ENCODE measurements at regions not wholly inside any gene's neighbourhood (a gene's known extent, or its start where the extent isn't known, plus 50 kb on each side); places are given as distances from the start of the nearest gene placed in this dataset.
"Not testable (repeated sequence)": the region's sequence is repeated elsewhere in the genome, so short reads cannot be mapped to it uniquely, and the experiment has no call there.

DNA sequence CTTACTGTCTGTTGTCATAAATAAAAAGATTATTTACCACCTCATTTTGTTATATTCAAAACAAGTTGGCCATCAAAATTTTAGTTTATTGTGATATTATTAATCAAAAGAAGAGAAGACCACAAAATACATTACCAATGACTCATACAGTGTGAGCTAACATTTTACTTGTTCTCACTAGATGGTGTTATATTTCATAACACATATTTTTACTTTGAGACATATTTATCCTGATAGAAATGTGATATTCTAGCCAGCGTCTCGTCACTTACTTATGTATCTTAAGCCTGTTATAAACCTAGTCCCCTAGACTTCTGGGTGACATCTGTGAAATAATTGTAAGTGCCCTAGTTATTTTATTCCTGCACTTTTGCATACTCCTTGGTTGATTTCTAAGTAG lies 263.2 kb downstream of the CDH7 start:
- FAIRE-seq (no peak), DNase-seq (ENCODE audit: insufficient read length, low spot score) (peak; percentile 1)

DNA sequence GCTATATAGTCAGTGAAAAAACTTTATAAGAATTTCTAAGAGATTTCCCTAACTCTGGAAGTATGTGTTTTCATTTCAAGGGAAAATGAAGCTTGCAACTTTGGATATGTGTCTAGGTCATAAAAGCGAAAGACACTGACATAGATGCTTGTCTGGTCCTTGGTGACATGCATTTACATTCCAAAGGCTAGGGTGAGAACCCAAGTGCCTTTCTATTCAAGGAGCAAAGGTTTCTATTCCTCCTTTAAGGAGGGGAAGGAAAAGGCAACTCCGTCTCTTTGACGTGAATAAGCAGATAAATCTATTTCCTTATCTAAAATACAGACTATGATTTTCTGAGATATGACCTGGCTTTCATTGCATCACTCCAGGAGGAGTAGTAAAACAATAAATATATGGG lies 261.1 kb downstream of the CDH7 start:
- FAIRE-seq = no peak
- DNase-seq (ENCODE audit: insufficient read length, low spot score) = no peak

DNA sequence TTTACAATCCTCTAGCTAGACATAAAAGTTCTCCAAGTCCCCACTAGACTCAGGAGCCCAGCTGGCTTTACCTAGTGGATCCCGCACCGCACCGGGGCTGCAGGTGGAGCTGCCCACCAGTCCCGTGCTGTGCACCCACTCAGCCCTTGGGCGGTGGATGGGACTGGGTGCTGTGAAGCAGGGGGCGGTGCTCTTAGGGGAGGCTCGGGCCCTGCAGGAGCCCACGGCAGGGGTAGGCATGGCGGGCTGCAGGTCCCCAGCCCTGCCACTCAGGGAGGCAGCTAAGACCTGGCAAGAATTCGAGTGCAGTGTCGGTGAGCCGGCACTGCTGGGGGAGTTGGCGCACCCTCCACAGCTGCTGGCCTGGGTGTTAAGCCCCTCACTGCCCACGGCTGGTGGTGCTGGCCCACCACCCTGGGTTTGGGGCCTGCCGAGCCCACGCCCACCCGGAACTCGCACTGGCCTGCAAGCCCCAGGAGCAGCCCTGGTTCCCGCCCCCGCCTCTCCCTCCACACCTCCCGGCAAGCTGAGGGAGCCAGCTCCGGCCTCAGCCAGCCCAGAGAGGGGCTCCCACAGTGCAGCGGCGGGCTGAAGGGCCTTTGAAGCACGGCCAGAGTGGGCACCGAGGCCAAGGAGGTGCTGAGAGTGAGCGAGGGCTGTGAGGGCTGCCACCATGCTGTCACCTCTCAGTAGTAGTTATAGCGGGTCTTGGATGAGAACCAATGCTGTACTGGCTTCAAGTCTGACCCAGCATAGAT lies 255.2 kb downstream of the CDH7 start:
- no peak for DNase-seq (ENCODE audit: insufficient read length, low spot score)
- FAIRE-seq = no peak

DNA sequence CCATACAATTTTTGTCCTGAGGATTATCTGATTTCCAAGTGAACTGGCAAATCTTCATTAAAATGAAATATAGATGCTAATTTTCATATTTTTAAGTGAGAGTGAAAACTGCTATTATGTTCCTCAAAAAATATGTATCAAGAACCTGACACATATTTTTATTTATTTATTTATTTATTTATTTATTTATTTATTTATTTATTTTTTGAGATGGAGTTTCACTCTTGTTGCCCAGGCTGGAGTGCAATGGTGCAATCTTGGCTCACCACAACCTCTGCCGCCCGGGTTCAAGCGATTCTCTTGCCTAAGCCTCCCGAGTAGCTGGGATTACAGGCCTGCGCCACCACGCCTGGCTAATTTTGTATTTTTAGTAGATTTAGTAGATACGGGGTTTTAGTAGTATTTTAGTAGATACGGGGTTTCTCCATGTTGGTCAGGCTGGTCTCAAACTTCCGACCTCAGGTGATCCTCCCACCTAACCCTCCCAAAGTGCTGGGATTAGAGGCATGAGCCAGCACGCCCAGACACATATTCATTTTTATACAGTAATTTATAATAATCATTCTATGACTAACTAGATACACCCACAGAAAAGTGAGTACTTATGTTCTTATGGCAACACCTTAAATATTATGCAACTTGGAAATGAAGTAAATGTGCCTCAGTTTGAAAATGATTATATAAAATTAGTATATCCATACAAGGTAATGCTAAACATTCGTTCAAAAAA lies 248.3 kb downstream of the CDH7 start:
- DNase-seq (ENCODE audit: insufficient read length, low spot score); FAIRE-seq: not testable (repeated sequence)

DNA sequence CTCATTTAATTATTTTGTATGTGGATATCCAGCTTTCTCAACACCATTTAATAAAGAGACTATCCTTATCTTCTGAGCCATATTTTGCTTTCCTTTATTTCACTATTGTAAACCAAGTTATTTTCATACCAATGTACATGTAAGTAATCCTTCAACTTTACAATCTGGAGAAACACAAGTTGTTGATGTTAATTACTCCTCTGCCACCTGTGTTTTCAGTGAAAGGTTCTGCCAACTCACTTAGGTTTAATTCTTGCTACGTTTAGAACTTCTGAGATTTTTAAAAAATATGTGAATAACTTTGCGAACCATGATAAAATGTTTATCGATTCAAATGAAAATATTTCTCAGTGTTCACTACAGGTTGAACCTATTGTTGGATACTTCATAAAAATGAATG lies 244.4 kb downstream of the CDH7 start:
- FAIRE-seq = no peak
- no peak for DNase-seq (ENCODE audit: insufficient read length, low spot score)

DNA sequence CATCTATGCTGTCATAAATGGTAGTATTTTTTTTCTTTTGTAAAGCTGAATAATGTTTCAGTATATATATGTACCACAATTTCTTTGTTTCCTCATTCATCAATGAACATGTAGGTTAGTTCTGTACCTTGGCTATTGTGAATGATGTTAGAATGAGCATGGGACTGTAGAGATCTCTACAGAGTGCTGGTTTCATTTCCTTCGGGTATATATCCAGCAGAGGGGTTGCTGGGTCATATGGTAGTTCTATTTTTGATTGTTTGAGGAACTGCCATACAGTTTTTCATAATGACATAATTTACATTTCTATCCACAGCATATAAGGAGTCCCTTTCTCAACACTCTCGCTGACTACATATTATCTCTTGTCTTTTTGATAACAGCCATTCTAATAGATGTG lies 243.5 kb downstream of the CDH7 start:
- FAIRE-seq (no peak), DNase-seq (ENCODE audit: insufficient read length, low spot score) (no peak)

DNA sequence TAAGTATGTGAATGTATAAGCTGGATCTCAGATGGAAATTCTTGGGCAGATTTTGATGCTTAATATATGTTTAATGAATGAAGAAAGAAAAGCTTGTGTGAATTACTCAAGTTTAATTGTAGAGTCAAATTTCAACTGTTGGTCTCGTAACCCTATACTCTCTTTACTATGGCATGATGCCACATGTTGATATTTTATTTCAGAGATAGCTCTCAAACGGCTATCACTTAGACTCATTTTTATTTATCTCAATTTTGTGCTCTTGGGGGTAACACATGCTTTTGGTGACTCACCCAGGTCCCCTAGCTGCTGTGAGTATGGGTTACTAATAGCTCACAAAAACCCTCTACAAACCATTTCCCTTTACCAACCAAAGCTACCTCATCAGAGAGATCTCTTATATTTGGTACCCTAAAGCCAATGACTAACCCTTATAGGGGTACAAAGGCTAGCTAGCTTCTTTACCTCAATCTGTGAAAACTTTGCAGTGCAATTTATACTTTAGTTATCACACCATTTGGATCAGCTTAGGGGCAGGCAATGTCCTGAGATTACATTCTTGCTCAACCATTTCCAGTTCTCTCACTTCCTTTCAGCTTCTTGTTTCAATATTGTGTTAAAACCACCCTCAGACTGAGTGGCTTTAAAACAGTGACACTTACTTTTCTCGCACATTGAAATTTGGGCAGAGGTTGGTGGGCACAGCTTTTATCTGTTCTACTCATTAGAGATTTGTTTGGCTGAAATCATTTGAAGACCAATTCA lies 240.3 kb downstream of the CDH7 start:
- FAIRE-seq = no peak

DNA sequence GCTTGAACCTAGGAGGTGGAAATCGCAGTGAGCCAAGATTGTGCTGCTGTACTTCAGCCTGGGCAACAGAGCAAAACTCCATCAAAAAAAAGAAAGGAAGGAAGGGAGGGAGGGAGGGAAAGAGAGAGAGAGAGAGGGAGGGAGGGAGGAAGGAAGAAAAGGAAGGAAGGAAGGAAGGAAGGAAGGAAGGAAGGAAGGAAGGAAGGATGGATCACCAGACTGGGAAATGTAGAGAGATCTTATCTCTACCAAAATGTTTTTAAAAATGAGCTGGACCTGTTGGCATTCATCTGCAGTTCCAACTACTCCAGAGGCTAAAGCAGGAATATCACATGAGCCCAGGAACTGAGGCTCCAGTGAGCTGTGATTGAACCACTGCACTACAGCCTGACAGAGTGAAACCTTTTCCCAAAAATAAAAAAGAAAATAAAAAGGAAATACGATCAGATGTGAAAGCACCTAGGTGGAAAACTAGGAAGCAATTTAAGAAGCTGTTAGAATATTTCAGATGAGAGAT lies 239.4 kb downstream of the CDH7 start:
- FAIRE-seq (no peak), DNase-seq (ENCODE audit: insufficient read length, low spot score) (no peak)

More for the DNA sequence above, 240.3 kb downstream of the CDH7 start:
- no peak for DNase-seq (ENCODE audit: insufficient read length, low spot score)

DNA sequence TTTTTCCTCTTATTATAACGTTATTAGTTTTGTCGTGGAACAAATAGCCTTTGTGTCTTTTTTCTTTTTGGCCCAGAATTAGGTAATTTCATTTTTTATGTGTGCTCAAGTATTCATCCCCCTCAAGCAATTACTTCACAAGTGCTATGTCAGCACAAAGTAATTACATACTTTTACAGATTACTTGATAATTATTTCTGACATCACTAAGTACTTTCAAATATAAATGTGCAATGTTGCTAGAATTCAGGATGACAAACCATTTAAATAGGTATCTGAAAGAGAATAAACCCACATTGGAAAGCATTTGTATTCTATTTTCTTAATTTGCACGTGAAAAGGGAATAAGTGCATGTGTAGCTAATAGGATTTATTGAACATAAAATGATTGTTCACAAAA lies 238.2 kb downstream of the CDH7 start:
- DNase-seq (ENCODE audit: insufficient read length, low spot score) (no peak), FAIRE-seq (no peak)

DNA sequence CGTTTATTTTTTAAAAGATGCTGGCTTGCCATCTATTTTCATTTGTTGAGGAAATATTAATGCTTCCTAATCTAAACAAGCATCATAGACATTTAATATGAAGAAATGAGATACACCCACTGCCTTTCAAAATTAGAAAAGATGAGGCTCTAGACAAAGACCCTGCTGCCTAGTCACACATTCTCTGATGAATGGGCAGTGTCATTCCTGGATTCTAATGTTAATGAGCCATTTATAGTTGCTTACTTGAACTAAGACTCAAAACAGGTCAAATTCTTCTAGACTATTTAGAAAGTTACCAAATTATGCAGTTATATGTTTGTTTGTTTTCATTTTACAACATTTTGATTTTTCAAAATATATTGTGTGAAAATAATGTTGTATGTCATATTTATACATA lies 237.6 kb downstream of the CDH7 start:
- FAIRE-seq (no peak), DNase-seq (ENCODE audit: insufficient read length, low spot score) (no peak)

DNA sequence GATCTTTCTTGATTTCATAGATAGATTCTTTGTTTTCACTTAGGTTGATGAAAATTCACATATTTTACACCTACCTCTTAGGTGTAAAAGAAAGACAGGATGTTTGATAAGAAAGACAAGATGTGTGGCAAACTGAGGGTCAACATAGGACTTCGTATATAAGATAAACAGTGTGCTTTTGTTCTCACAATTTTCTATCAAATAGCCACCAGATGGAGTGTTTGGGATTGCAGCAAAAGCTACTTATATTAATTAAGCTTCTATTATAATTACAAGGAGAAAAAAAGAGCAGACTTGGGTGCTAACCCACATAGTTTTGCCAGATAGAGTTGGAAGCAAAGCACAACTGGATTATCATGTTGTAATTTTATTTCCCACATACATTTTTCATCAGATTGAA lies 232.9 kb downstream of the CDH7 start:
- no peak for DNase-seq (ENCODE audit: insufficient read length, low spot score)
- FAIRE-seq = no peak

DNA sequence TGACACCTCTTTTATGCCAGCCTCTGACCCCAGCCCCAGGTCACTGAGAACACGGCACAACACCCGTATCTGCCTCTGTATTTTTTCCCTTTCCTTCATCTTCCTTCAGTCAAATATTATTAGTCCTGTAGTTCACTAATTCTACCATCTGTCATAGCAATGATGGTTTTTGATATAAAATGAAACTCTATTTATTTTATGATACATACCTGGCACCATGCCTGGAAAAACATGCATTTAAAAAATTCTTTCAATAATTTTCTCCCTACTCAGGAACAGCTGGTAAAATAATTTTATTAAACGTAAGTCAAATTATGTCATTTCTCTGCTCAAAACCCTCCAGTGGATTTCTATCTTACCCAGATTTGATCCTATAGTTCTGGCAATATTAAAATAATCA lies 224.7 kb downstream of the CDH7 start:
- no peak for DNase-seq (ENCODE audit: insufficient read length, low spot score)
- FAIRE-seq = no peak

DNA sequence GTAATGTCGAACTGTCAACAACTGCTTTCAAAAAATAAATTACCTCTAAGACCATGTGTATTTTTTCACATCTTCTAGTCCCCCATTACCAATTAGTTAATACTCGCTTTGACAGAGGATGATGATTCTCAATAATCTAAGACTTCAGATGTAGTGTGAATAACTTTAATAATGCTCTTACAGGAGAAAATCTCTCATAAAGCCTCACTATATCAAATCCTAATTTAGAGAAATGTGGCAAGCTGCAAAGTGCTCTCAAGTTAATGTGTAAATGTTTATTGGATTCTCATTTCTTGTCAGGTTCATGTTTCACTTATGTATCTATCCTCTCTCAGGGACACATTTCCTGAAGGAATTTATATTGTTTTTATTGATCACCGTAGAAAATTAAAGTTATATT lies 223.9 kb downstream of the CDH7 start:
- no peak for DNase-seq (ENCODE audit: insufficient read length, low spot score)
- FAIRE-seq = no peak

DNA sequence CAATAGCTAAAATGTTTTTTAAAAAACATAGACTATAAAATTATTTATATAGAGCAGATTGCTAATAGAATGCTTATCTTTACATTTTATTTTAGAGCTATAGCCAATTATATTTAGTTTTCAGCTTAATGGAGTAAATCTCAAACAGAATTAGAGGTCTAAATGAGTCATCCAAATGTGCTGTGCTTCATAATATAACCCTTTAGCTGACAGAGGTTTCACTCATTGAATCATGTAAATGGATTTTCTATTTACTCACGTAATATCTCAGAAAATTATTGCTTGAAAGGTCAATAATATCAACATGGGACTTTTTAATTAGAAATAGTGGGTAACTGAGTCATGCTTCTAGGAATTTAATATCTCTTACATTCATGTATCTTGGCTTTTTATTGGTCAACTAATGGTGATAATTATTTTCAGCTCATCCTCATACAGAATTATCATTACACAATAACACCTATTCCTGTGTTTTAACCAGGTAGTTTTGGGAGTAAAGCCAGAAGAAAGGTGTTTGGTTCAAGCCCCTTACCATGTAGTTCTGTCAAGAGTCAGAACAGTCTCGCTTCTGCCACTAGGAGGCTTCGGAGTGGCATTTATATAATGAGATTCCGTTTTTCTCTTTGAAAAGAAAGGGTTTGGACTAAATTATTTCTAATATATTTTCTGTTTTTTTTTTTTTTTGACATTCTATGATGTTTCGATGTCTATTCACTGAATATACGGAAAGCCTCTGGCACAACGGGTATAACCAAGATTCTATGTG lies 217.6 kb downstream of the CDH7 start:
- DNase-seq (ENCODE audit: insufficient read length, low spot score) (no peak), FAIRE-seq (no peak)

DNA sequence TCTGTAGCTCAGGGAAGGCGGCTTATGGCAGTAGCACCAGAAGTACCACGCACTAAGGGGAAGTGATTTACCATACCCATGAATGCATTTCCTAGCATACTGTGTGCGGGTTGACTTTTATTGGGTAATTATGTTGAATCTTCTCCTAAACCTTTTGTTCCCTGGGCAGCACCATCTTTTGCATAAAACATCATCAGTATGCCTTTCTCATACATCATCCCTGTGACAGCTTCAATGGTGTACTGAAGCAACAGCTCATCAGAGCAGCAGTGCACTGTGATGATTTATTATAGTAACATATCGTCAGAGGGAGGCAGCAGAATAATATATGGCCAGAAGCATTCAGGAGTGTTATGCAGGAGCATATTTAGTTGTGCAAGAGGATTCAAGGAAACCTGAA lies 204.9 kb downstream of the CDH7 start:
- no peak for DNase-seq (ENCODE audit: insufficient read length, low spot score)
- no peak for FAIRE-seq

DNA sequence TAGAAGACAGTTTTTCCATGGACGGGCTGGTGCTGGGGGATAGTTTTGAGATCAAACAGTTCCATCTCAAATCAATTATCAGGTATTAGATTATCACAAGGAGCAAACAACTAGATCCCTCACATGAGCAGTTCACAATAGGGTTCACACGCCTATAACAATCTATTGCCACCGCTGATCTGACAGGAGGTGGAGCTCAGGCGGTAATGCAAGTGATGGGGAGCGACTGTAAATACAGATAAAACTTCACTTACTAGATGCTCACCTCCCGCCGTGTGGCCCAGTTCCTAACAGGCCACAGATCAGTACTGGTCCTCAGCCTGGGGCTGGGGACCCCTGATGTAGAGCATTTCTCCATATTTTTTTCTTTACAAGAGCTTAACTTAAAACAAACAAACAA lies 203.6 kb downstream of the CDH7 start:
- FAIRE-seq = no peak
- no peak for DNase-seq (ENCODE audit: insufficient read length, low spot score)

DNA sequence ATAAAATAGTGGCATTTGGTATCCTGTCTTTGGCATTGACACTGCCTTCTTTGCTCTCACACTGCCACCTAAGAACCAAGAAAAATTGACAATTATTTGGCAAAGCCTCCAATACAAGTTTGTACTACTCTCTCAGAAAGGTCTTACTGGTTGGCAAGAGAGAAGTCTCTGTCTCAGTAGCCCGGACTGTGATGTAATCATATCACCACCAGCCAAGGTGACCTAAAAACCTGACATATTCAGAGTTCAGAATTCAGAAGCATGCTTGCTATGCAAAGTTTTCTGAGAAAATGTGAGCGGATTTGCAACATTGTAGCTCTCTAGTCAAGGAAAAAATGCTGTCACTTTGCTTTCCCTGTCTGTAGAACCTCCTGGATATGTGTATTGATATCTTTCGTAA lies 196.0 kb downstream of the CDH7 start:
- FAIRE-seq = no peak

DNA sequence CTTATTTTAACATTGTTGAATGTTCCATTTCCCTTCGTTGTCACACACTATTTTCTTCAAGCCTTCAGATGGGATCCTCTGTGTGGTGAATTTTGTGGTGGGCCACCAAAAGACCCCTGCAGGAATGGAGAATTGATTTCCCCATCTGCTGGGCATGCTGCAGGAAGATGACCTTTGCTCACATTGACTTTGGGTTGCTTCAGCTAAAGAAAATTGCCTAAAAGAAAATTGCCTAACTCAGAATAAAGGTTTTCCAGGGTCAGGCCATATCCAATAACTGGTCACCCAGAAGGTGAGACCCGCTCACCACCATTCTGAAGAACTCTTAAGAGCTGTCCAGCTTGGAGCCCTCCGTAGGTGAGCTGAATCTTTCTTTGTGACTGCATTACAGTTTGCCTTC lies 192.5 kb downstream of the CDH7 start:
- no peak for FAIRE-seq
- DNase-seq (ENCODE audit: insufficient read length, low spot score) = no peak

More for the DNA sequence above, 196.0 kb downstream of the CDH7 start:
- no peak for DNase-seq (ENCODE audit: insufficient read length, low spot score)

DNA sequence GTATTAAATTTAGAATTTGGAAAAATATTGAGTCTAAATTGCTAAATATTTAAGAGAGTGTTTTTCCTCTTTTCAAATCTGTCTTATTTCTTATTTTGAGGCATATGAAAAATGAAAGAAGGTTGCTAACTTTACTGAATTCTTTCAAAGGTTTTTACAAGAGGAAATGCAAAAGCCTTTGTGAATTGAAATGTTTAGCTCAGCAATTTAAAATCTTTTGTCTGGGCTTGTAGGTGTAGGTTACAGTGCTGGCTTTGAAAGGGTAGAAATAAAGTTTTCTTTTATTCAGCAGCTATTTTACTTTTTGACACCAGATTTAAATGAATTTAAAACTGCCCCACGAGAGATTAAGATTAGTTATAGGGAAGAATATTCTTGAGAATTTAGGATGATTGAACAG lies 192.0 kb downstream of the CDH7 start:
- FAIRE-seq (no peak), DNase-seq (ENCODE audit: insufficient read length, low spot score) (no peak)

DNA sequence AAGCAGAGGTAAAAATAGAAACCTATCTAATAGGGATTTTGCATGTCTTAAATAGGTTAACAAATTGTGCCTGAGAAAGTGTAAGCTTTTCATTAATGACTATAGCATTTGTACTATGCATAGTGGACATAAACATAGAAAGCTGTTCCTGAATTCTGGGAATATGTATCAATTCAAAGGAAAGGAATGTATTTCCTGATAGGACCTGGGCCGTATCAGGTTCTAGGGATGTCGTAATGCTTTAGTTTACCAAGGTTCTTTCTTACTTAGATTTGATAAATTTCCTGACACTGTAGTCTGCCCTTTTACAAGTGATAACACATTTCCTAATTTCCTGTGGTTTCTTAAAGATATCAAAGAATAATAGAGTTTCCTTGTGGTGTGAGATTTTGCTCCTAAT lies 191.3 kb downstream of the CDH7 start:
- FAIRE-seq = no peak
- DNase-seq (ENCODE audit: insufficient read length, low spot score) = no peak

DNA sequence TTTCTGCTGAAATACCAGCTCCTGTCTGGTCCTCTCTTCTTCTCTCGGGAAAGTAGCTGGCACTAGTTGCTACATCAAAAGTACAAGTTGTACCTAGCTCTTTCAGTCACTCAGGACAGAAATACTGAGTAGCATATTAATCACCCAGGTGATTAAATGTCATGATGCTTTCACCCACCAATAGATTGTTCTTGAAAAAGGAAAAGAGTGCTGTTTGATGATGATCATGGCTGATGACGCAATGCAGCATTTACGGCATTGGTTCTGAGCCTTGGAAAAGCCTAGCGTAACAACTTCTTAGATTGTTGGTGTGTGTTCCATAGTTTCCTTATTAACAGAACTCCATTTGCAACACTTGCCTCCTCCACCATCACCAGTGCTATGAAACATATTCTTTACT lies 190.7 kb downstream of the CDH7 start:
- no peak for DNase-seq (ENCODE audit: insufficient read length, low spot score)
- FAIRE-seq = no peak
